Medulla oblongata (tissue), 1 donor: ENCODE measurements at regions not wholly inside any gene's neighbourhood (a gene's known extent, or its start where the extent isn't known, plus 50 kb on each side); places are given as distances from the start of the nearest gene placed in this dataset.
A peak's percentile ranks its signal among the peaks of the same experiment; 100 is the strongest.
"Not testable (repeated sequence)": the region's sequence is repeated elsewhere in the genome, so short reads cannot be mapped to it uniquely, and the experiment has no call there.

ENCODE experiments used
- DNase-seq: peaks from one replicate; pipeline ENCODE4 v3.0.0-alpha.2; 2015; ENCODE audit errors: extremely low spot score

- DNase-seq: peak; percentile 42
Observed at GRCh38 chr7:155395176-155395797, 62.6 kb upstream of the EN2 start.

DNA sequence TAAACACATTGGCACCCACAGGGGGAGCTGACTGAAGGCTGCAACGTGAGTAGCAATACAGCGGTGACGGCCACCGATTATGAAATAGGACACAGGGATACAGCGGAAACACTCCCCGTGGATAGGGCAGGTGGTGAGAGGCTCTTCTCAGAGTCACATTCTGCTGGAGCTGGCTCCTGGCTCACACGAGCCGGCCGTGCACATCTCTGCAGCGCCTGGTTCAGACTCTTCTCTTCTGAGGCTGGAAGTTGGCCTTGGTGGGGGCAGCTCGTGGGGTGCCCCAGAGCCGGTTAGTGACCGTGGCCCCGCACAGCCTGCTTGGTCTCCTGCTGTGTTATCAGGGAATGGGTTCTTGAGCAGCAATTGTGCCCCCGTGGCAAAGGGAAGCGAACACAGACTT lies 61.3 kb upstream of the EN2 start:
- DNase-seq: no peak

GRCh38 chr7:155397758-155398714 lies 59.9 kb upstream of the EN2 start:
- DNase-seq: not testable (repeated sequence)

- no peak for DNase-seq
Observed at GRCh38 chr7:155398944-155399343, 59.0 kb upstream of the EN2 start.

GRCh38 chr7:155399577-155399976 lies 58.4 kb upstream of the EN2 start:
- no peak for DNase-seq

DNA sequence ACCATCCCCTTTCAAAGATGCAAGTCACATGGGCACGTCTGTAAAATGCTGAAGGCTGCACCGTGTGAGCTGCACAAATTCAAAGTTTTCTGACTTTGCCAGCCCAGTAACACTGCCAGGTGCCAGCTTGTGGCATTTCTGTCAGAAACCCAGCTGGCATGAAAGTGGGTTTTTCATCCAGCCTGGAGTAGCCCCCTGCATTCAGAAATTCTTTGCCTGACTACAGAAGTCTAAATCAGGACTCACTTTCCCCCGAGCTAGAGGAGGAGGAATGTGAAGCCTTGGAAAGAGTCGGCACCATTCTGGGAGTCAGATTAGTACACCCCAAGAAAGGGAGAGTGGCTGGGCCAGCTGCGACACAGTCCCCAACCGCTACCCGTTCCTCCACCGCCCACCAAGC lies 56.7 kb upstream of the EN2 start:
- no peak for DNase-seq

- DNase-seq: no peak
Observed at GRCh38 chr7:155401884-155402283, 56.0 kb upstream of the EN2 start.

GRCh38 chr7:155402941-155403340 lies 55.0 kb upstream of the EN2 start:
- peak; percentile 80 for DNase-seq

- no peak for DNase-seq
Observed at GRCh38 chr7:155404976-155405375, 53.0 kb upstream of the EN2 start.

- DNase-seq: peak; percentile 87
Observed at GRCh38 chr7:155405399-155406318, 52.3 kb upstream of the EN2 start.

DNA sequence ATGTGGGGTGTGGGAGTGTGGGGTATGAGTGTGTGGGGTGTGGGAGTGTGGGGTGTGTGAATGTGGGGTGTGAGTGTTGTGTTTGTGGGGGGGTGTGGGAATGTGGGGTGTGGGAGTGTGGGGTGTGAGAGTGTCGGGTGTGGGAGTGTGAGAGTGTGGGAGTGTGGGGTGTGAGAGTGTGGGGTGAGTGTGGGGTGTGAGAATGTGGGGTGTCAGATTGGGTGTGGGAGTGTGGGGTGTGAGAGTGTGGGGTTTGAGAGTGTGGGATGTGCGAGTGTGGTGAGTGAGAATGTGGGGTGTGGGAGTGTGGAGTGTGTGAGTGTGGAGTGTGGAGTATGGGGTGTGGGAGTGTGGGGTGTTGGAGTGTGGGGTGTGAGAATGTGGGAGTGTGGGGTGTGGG lies 50.1 kb upstream of the EN2 start:
- DNase-seq: no peak
